ENCODE measurements at regions not wholly inside any gene's neighbourhood (a gene's known extent, or its start where the extent isn't known, plus 50 kb on each side); places are given as distances from the start of the nearest gene placed in this dataset.

GRCh38 chr1:48093696-48094528 lies 96.7 kb upstream of the TRABD2B start:
- H3K36me3 Mint-ChIP-seq = no peaks in the 10 kb centered on the region
- peaks cover 54% of the 10 kb centered on the region for H3K27me3 Mint-ChIP-seq (ENCODE audit: low read depth)
- ChIA-PET CTCF (interaction anchor here (0.6 to 2.5 kb wide), 34 partner anchors 9 to 453 kb away, joined by 3 to 22 read pairs (median 5); partner anchors contain the start of gene TRABD2B), POLR2A (interaction anchor here (0.7 kb wide), 1 partner anchor 42 kb away, joined by 8 read pairs; no protein-coding TSS in a partner anchor)
- TF ChIP-seq PRDM15 (CRISPR knock-in tag; IDR thresholded peaks at IDR 0.05) (peak; percentile 46; the same call in 1 of the 2 replicates), HMGXB4 (CRISPR knock-in tag; IDR thresholded peaks at IDR 0.05) (0 out of 2 replicates have a peak, but pooled peaks have one; percentile 30), CTCF (IDR thresholded peaks at IDR 0.05) (peak; percentile 82), PRRX2 (CRISPR knock-in tag; IDR thresholded peaks at IDR 0.05) (no peak)
- H3K27ac Mint-ChIP-seq = no peak overlapping the region
- ATAC-seq (peak; percentile 97), DNase-seq (ENCODE audit: low spot score) (peak; percentile 91)
- peak overlapping the region; percentile 40 for H3K4me3 Mint-ChIP-seq
- H3K9me3 Mint-ChIP-seq = no peaks in the 10 kb centered on the region
- H3K4me1 Mint-ChIP-seq = peaks cover 4% of the 10 kb centered on the region

- Mint-ChIP-seq H3K27me3 (ENCODE audit: low read depth) (peaks cover 47% of the 10 kb centered on the region), H3K4me3 (no peak overlapping the region), H3K4me1 (peaks cover 4% of the 10 kb centered on the region), H3K9me3 (no peaks in the 10 kb centered on the region), H3K36me3 (no peaks in the 10 kb centered on the region), H3K27ac (no peak overlapping the region)
- CTCF ChIA-PET = interaction anchor here (0.6 to 2.5 kb wide), 34 partner anchors 8 to 452 kb away, joined by 3 to 22 read pairs (median 5); partner anchors contain the start of gene TRABD2B
- POLR2A ChIA-PET = interaction anchor here (0.7 kb wide), 1 partner anchor 41 kb away, joined by 8 read pairs; no protein-coding TSS in a partner anchor
- DNase-seq (ENCODE audit: low spot score) (no peak), ATAC-seq (no peak)
- TF ChIP-seq NFYB (CRISPR knock-in tag; conservative IDR thresholded peaks at IDR 0.05; ENCODE audit: low read depth) (no peak), ZNF512 (CRISPR knock-in tag; IDR thresholded peaks at IDR 0.05; ENCODE audit: borderline replicate concordance) (no peak), ESRRA (CRISPR knock-in tag; IDR thresholded peaks at IDR 0.05; ENCODE audit: borderline replicate concordance) (no peak), CTCF (IDR thresholded peaks at IDR 0.05) (no peak), TEAD1 (CRISPR knock-in tag; IDR thresholded peaks at IDR 0.05) (no peak), USF1 (CRISPR knock-in tag; IDR thresholded peaks at IDR 0.05) (no peak), ATF1 (CRISPR knock-in tag; IDR thresholded peaks at IDR 0.05) (no peak), NR3C1 (CRISPR knock-in tag; conservative IDR thresholded peaks at IDR 0.05; ENCODE audit: low read depth) (no peak), ATF2 (CRISPR knock-in tag; IDR thresholded peaks at IDR 0.05; ENCODE audit: borderline replicate concordance, low read depth) (no peak), KAT7 (CRISPR knock-in tag; IDR thresholded peaks at IDR 0.05; ENCODE audit: borderline replicate concordance) (no peak), GRHL2 (CRISPR knock-in tag; IDR thresholded peaks at IDR 0.05; ENCODE audit: insufficient replicate concordance, severe bottlenecking) (no peak), ZNF396 (CRISPR knock-in tag; IDR thresholded peaks at IDR 0.05; ENCODE audit: borderline replicate concordance) (no peak), TEAD4 (CRISPR knock-in tag; IDR thresholded peaks at IDR 0.05) (no peak), HMGXB4 (CRISPR knock-in tag; IDR thresholded peaks at IDR 0.05) (no peak)
Observed at GRCh38 chr1:48093147-48093546, 96.0 kb upstream of the TRABD2B start.
